HG02885 (cell line): ENCODE measurements at regions not wholly inside any gene's neighbourhood (a gene's known extent, or its start where the extent isn't known, plus 50 kb on each side); places are given as distances from the start of the nearest gene placed in this dataset.

Source experiments
- ATAC-seq: cut with Tn5 transposase; IDR thresholded peaks from one replicate; pipeline ENCODE4 v1.9.1; 2021; ENCODE audit warnings: mild to moderate bottlenecking; ENCODE audit not compliant: unreplicated experiment, poor library complexity

GRCh38 chr15:39272901-39273300 is 308.0 kb upstream of the THBS1 start:
- ATAC-seq, result no peak

GRCh38 chr15:39273717-39274411 is 307.0 kb upstream of the THBS1 start:
- ATAC-seq, result no peak

- no peak for ATAC-seq
Measured at GRCh38 chr15:39275066-39275465, 305.8 kb upstream of the THBS1 start.

- ATAC-seq, result no peak
Measured at GRCh38 chr15:39279311-39279710, 301.6 kb upstream of the THBS1 start.

GRCh38 chr15:39281094-39281493 is 299.8 kb upstream of the THBS1 start:
- ATAC-seq, result no peak

- no peak for ATAC-seq
Measured at GRCh38 chr15:39282663-39283208, 298.1 kb upstream of the THBS1 start.

- ATAC-seq, result no peak
Measured at GRCh38 chr15:39283531-39283930, 297.3 kb upstream of the THBS1 start.

- ATAC-seq, result no peak
Measured at GRCh38 chr15:39285071-39285470, 295.8 kb upstream of the THBS1 start.

GRCh38 chr15:39285663-39286062 is 295.2 kb upstream of the THBS1 start:
- ATAC-seq, result no peak

GRCh38 chr15:39286706-39287105 is 294.2 kb upstream of the THBS1 start:
- ATAC-seq, result no peak

- no peak for ATAC-seq
Measured at GRCh38 chr15:39287322-39288195, 293.3 kb upstream of the THBS1 start.

- ATAC-seq, result no peak
Measured at GRCh38 chr15:39290711-39291435, 290.0 kb upstream of the THBS1 start.

GRCh38 chr15:39291690-39292089 is 289.2 kb upstream of the THBS1 start:
- no peak for ATAC-seq

GRCh38 chr15:39296955-39297354 is 283.9 kb upstream of the THBS1 start:
- ATAC-seq, result peak; percentile 57

GRCh38 chr15:39298271-39298962 is 282.5 kb upstream of the THBS1 start:
- no peak for ATAC-seq

- ATAC-seq, result no peak
Measured at GRCh38 chr15:39299486-39300267, 281.2 kb upstream of the THBS1 start.

- no peak for ATAC-seq
Measured at GRCh38 chr15:39300451-39301153, 280.3 kb upstream of the THBS1 start.

- no peak for ATAC-seq
Measured at GRCh38 chr15:39301589-39301999, 279.3 kb upstream of the THBS1 start.

- no peak for ATAC-seq
Measured at GRCh38 chr15:39302936-39303335, 277.9 kb upstream of the THBS1 start.
